ENCODE measurements at regions not wholly inside any gene's neighbourhood (a gene's known extent, or its start where the extent isn't known, plus 50 kb on each side); places are given as distances from the start of the nearest gene placed in this dataset.

- DNase-seq (ENCODE audit: extremely low read depth, low read depth), result no peak
Measured at GRCh38 chr1:65036570-65037051, 70.3 kb upstream of the JAK1 start.

GRCh38 chr1:65039066-65039465 lies 72.7 kb upstream of the JAK1 start:
- DNase-seq (ENCODE audit: extremely low read depth, low read depth), result no peak
- TF ChIP-seq CTCF (IDR thresholded peaks at IDR 0.05; ENCODE audit: low read depth, low read length), result no peak

More at GRCh38 chr1:65036570-65037051, 70.3 kb upstream of the JAK1 start:
- no peak for TF ChIP-seq CTCF (IDR thresholded peaks at IDR 0.05; ENCODE audit: low read depth, low read length)

- TF ChIP-seq CTCF (IDR thresholded peaks at IDR 0.05; ENCODE audit: low read depth, low read length), result no peak
- no peak for DNase-seq (ENCODE audit: extremely low read depth, low read depth)
Measured at GRCh38 chr1:65039508-65039907, 73.2 kb upstream of the JAK1 start.

- TF ChIP-seq CTCF (IDR thresholded peaks at IDR 0.05; ENCODE audit: low read depth, low read length), result no peak
- no peak for DNase-seq (ENCODE audit: extremely low read depth, low read depth)
Measured at GRCh38 chr1:65042467-65042866, 76.1 kb upstream of the JAK1 start.

- no peak for DNase-seq (ENCODE audit: extremely low read depth, low read depth)
Measured at GRCh38 chr1:65044411-65044810, 78.1 kb upstream of the JAK1 start.

GRCh38 chr1:65045022-65045817 lies 78.9 kb upstream of the JAK1 start:
- TF ChIP-seq CTCF (IDR thresholded peaks at IDR 0.05; ENCODE audit: low read depth, low read length), result no peak
- no peak for DNase-seq (ENCODE audit: extremely low read depth, low read depth)

More at GRCh38 chr1:65044411-65044810, 78.1 kb upstream of the JAK1 start:
- TF ChIP-seq CTCF (IDR thresholded peaks at IDR 0.05; ENCODE audit: low read depth, low read length), result no peak

- no peak for DNase-seq (ENCODE audit: extremely low read depth, low read depth)
- no peak for TF ChIP-seq CTCF (IDR thresholded peaks at IDR 0.05; ENCODE audit: low read depth, low read length)
Measured at GRCh38 chr1:65048335-65048734, 82.0 kb upstream of the JAK1 start.

Data from AG09319 (cell line).